GM12864 (cell line): ENCODE measurements at regions not wholly inside any gene's neighbourhood (a gene's known extent, or its start where the extent isn't known, plus 50 kb on each side); places are given as distances from the start of the nearest gene placed in this dataset.

ENCODE experiments used
- DNase-seq: peaks from one replicate; pipeline ENCODE4 v3.0.0-alpha.2; 2011; ENCODE audit warnings: low read depth
- H3K4me3 ChIP-seq: 2 replicates; pipeline ENCODE4 v1.5.1; 2011; ENCODE audit warnings: mild to moderate bottlenecking, low read depth, low read length, control low read depth
- CTCF ChIP-seq: IDR thresholded peaks from 2 replicates; pipeline ENCODE4 v1.5.1; 2011; ENCODE audit warnings: low read depth, mild to moderate bottlenecking, moderate library complexity, low read length, control low read depth, inconsistent platforms; ENCODE audit errors: missing control alignments

GRCh38 chr4:24666316-24666715 is 82.0 kb upstream of the DHX15 start:
- no peak overlapping the region for H3K4me3 ChIP-seq
- TF ChIP-seq CTCF: no peak
- no peak for DNase-seq

DNA sequence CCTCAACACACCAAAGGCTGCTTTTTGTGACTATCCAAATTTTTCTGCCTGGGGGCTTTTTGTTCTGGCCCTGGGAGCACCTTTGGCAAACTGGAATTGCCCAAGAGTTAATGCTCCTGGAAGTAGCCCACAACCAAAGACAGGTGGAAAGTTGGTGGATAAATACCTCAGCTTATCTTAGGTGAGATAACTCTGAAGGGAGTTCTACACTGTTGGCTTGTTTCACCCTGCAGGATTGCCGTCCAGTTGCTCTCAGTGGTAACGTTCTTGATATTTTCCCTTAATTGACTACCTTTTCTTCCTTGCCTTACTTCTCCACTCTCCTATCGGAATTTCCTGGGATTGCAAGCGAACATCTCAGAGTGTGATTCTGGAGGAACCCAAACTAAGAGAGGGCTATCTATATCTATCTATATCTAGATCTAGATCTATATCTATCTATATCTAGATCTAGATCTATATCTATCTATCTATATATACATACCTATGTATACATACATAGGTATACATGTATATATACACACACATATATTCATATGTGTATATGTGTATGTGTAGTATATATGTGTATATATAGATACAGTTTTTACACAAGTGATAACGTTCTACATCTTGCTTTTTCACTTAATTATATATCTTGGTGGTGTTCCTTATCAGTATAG is 82.6 kb upstream of the DHX15 start:
- no peak overlapping the region for H3K4me3 ChIP-seq
- no peak for TF ChIP-seq CTCF
- no peak for DNase-seq

DNA sequence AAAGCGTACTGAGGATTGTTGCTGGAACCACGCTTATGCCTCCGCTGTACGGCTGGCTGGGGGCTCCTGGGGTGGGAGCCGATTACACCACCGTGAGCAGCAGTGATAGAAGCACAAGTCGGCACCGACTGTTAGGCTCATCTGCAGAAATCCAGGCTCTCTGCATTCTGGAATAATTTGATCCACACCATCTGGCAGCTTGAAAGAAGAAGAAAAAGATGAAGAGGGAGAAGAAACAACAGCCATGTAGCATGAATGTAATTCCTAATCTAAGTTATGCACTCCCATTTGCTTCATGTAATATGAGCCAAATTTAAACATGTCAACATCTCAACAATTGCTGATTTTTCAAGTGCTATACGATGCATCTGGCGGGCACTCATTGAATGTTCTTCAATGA is 84.6 kb upstream of the DHX15 start:
- no peak overlapping the region for H3K4me3 ChIP-seq
- no peak for DNase-seq
- no peak for TF ChIP-seq CTCF

DNA sequence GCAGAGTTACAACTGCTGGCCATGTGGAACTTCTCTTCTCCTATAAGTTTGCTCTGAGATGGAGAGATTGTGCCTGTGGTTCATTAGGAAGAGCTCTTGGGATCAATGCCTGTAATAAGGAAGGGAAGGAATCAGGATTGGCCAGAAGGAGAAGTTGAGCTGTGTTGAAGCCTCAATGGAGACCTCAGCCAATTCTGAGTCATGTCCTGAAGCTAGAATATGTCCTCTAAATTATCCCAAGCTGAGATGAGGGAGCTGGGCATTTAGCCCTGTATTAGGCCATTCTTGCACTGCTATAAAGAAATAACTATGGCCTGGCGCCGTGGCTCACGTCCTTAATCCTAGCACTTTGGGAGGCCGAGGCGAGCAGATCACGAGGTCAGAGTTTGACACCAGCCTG is 85.4 kb upstream of the DHX15 start:
- no peak for TF ChIP-seq CTCF
- no peak overlapping the region for H3K4me3 ChIP-seq
- no peak for DNase-seq

DNA sequence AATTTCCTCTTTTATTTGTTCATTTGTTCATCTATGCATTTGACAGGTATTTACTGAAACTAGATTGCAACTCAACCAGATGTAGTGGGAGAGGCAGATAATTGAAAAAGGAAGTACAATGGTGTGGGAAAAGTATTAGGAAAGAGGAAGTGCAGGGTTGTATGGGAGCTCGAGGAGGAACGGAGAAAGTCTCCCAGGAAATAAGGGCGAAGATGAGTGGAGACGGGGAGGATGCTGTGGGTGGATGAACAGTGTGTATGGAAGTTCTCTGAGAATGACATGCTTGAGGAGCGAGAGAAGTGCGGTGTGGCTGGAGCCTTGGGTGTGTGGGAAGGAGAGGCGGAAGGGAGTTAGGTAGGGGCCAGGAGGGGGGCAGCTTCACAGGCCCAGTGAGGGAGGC is 87.5 kb upstream of the DHX15 start:
- H3K4me3 ChIP-seq: no peak overlapping the region
- DNase-seq: no peak
- no peak for TF ChIP-seq CTCF

GRCh38 chr4:24672880-24673279 is 88.5 kb upstream of the DHX15 start:
- no peak for DNase-seq
- TF ChIP-seq CTCF: no peak
- H3K4me3 ChIP-seq: no peak overlapping the region

DNA sequence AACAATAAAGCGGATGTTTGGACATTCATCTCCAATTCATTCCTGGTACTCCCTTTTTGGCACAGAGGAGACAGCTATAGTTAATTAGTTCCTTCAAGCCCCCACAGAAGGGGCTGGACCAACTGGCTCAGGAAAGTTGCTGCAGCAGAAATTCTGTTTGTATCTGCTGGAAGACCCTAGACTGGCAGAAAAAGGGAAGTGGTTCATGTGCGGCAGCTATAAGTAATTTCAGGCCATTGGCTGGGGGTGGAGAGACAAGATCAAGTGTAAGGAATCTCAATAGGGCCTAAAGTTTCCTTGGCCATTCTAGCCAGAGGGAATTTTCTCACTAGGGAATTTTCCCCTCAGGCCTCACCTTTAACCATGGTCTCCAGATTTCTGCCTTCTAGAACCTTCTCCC is 89.9 kb upstream of the DHX15 start:
- no peak for TF ChIP-seq CTCF
- no peak for DNase-seq
- no peak overlapping the region for H3K4me3 ChIP-seq
